ENCODE measurements at regions not wholly inside any gene's neighbourhood (a gene's known extent, or its start where the extent isn't known, plus 50 kb on each side); places are given as distances from the start of the nearest gene placed in this dataset.

- Histone ChIP-seq H3K36me3 (no peaks in the 10 kb centered on the region), H3K4me1 (no peaks in the 10 kb centered on the region), H3K9me3 (peaks cover 0 to 5% (median 0%) of the 10 kb centered on the region in 4 donors), H3K27ac (no peak overlapping the region), H3K27me3 (no peaks in the 10 kb centered on the region), H3K4me3 (no peak overlapping the region)
- WGBS, 2 donors: 76 to 83% methylated on average over 6 of the region's 6 CpGs
- DNase-seq: peak in 1 of 2 donors; percentile 30
- no peak for TF ChIP-seq CTCF (IDR thresholded peaks at IDR 0.05)
- no peak for TF ChIP-seq POLR2A (IDR thresholded peaks at IDR 0.05)
- TF ChIP-seq EP300 (IDR thresholded peaks at IDR 0.05): no peak
- no peak for TF ChIP-seq POLR2AphosphoS5 (IDR thresholded peaks at IDR 0.05)
- ATAC-seq (ENCODE audit: low FRiP score in 2 of 2): no peak
Measured at GRCh38 chr6:14953836-14954235, 292.0 kb upstream of the JARID2 start.

GRCh38 chr6:14957355-14958059 lies 288.4 kb upstream of the JARID2 start:
- Histone ChIP-seq H3K4me3 (no peak overlapping the region), H3K27ac (no peak overlapping the region), H3K27me3 (no peaks in the 10 kb centered on the region), H3K9me3 (peaks cover 0 to 5% (median 0%) of the 10 kb centered on the region in 4 donors), H3K4me1 (no peaks in the 10 kb centered on the region), H3K36me3 (no peaks in the 10 kb centered on the region)
- DNase-seq (no peak), ATAC-seq (ENCODE audit: low FRiP score in 2 of 2) (no peak)
- WGBS, 2 donors: 64 to 74% methylated on average over 7 of the region's 7 CpGs
- TF ChIP-seq EP300 (IDR thresholded peaks at IDR 0.05) (no peak), POLR2A (IDR thresholded peaks at IDR 0.05) (no peak), CTCF (IDR thresholded peaks at IDR 0.05) (no peak), POLR2AphosphoS5 (IDR thresholded peaks at IDR 0.05) (no peak)

- H3K27me3 ChIP-seq: no peaks in the 10 kb centered on the region
- TF ChIP-seq POLR2A (IDR thresholded peaks at IDR 0.05) (no peak), EP300 (IDR thresholded peaks at IDR 0.05) (no peak), POLR2AphosphoS5 (IDR thresholded peaks at IDR 0.05) (no peak), CTCF (IDR thresholded peaks at IDR 0.05) (no peak)
- H3K36me3 ChIP-seq: no peaks in the 10 kb centered on the region
- H3K4me1 ChIP-seq: no peaks in the 10 kb centered on the region
- DNase-seq (no peak), ATAC-seq (ENCODE audit: low FRiP score in 2 of 2) (no peak)
- H3K27ac ChIP-seq: no peak overlapping the region
- WGBS, 2 donors: 67 to 83% methylated on average over 6 of the region's 6 CpGs
- peaks cover 0 to 5% (median 0%) of the 10 kb centered on the region in 4 donors for H3K9me3 ChIP-seq
- H3K4me3 ChIP-seq: no peak overlapping the region
Measured at GRCh38 chr6:14959324-14959885, 286.5 kb upstream of the JARID2 start.

GRCh38 chr6:14964556-14965270 lies 281.2 kb upstream of the JARID2 start:
- H3K36me3 ChIP-seq: no peaks in the 10 kb centered on the region
- no peak for ATAC-seq (ENCODE audit: low FRiP score in 2 of 2)
- H3K4me1 ChIP-seq: no peaks in the 10 kb centered on the region
- DNase-seq: no peak
- H3K4me3 ChIP-seq: no peak overlapping the region
- WGBS, 2 donors: 83 to 86% methylated on average over 11 of the region's 11 CpGs
- TF ChIP-seq POLR2AphosphoS5 (IDR thresholded peaks at IDR 0.05): no peak
- no peak for TF ChIP-seq CTCF (IDR thresholded peaks at IDR 0.05)
- no peak for TF ChIP-seq POLR2A (IDR thresholded peaks at IDR 0.05)
- no peak for TF ChIP-seq EP300 (IDR thresholded peaks at IDR 0.05)
- no peaks in the 10 kb centered on the region for H3K27me3 ChIP-seq
- H3K9me3 ChIP-seq: no peaks in the 10 kb centered on the region
- H3K27ac ChIP-seq: no peak overlapping the region

All from upper lobe of left lung (tissue), 6 donors.